ENCODE measurements at regions not wholly inside any gene's neighbourhood (a gene's known extent, or its start where the extent isn't known, plus 50 kb on each side); places are given as distances from the start of the nearest gene placed in this dataset.

DNA sequence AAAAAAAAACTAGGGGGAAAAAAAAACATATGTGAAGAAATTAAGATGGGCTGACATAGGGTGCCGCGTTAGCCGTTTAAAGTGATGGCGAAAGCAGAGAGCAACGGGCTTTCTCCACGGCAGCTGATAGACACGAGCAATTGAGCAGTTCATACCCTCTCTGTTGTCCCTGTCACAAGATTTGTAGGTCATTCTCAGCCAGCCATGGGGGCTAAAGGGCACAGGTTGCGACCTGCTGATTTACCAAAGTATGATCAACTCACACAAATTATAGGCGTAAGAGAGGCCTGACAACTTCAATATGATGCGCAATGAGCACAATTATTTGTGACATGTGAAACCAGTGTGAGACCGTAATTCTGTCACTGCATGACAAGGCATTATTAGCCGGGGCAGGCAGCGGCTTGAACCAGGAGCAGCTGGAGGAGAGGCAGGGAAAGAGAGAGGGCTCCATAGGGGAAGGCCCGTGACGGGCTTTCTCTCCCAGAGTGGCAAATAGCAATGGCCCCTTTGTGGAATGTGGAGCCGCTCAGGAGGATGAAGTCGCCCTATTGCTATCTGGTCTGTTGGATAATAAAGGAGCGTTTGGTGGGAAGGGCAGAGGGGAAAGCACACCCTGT, 195.1 kb upstream of the HABP2 start:
- no peaks in the 10 kb centered on the region for H3K36me3 ChIP-seq (ENCODE audit: insufficient read depth, low read length)
- no peak overlapping the region for H3K27ac ChIP-seq (ENCODE audit: low read length)
- H2AFZ ChIP-seq (ENCODE audit: low read depth, low read length): no peak overlapping the region
- no peak overlapping the region for H3K9ac ChIP-seq (ENCODE audit: low read depth, low read length)
- no peaks in the 10 kb centered on the region; the same call in 1 of the 2 replicates for H4K20me1 ChIP-seq (ENCODE audit: insufficient read depth, low read length)
- no peaks in the 10 kb centered on the region for H3K79me2 ChIP-seq (ENCODE audit: insufficient read depth, low read length)
- H3K4me2 ChIP-seq (ENCODE audit: insufficient read depth, low read length): no peak overlapping the region
- TF ChIP-seq EZH2 (IDR thresholded peaks at IDR 0.05; ENCODE audit: borderline replicate concordance, low read depth, low read length, severe bottlenecking): no peak
- TF ChIP-seq, protein P1, sequence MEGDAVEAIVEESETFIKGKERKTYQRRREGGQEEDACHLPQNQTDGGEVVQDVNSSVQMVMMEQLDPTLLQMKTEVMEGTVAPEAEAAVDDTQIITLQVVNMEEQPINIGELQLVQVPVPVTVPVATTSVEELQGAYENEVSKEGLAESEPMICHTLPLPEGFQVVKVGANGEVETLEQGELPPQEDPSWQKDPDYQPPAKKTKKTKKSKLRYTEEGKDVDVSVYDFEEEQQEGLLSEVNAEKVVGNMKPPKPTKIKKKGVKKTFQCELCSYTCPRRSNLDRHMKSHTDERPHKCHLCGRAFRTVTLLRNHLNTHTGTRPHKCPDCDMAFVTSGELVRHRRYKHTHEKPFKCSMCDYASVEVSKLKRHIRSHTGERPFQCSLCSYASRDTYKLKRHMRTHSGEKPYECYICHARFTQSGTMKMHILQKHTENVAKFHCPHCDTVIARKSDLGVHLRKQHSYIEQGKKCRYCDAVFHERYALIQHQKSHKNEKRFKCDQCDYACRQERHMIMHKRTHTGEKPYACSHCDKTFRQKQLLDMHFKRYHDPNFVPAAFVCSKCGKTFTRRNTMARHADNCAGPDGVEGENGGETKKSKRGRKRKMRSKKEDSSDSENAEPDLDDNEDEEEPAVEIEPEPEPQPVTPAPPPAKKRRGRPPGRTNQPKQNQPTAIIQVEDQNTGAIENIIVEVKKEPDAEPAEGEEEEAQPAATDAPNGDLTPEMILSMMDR (IDR thresholded peaks at IDR 0.05; ENCODE audit: borderline replicate concordance, extremely low read depth, low read length, poor library complexity, severe bottlenecking): no peak
- no peaks in the 10 kb centered on the region for H3K4me1 ChIP-seq (ENCODE audit: insufficient read depth, low read length)
- ATAC-seq (ENCODE audit: insufficient read depth, low read depth) (no peak), DNase-seq (no peak)
- H3K4me3 ChIP-seq (ENCODE audit: low read depth in 1 of 2, low read length in 2 of 2): no peak overlapping the region
- H3K27me3 ChIP-seq (ENCODE audit: insufficient read depth, low read length, poor library complexity): peaks cover 5% of the 10 kb centered on the region
- H3K9me3 ChIP-seq (ENCODE audit: insufficient read depth, low read length, severe bottlenecking): no peaks in the 10 kb centered on the region

DNA sequence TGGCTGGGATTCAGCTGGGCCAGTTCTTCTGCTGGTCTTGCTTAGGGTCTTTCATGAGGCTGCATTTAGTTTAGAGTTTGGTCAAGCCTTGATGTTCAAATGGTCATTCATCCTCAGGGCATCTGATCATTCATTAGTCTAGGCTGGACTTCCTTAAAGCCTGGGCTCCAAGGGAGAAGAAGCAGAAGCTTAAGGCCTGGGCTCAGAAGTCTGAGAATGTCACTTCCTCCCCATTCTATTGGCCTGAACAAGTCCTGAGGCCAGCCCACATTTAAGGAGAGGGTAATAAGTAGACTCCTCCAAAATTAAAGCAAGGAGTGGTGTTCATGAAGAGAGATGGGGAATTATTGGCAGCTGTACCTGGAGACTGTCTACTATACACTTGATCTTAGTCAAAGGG, 193.2 kb upstream of the HABP2 start:
- TF ChIP-seq, protein P1 (IDR thresholded peaks at IDR 0.05; ENCODE audit: borderline replicate concordance, extremely low read depth, low read length, poor library complexity, severe bottlenecking): no peak
- no peak for TF ChIP-seq EZH2 (IDR thresholded peaks at IDR 0.05; ENCODE audit: borderline replicate concordance, low read depth, low read length, severe bottlenecking)
- Histone ChIP-seq H3K4me2 (ENCODE audit: insufficient read depth, low read length) (no peak overlapping the region), H3K4me3 (ENCODE audit: low read depth in 1 of 2, low read length in 2 of 2) (no peak overlapping the region), H4K20me1 (ENCODE audit: insufficient read depth, low read length) (no peaks in the 10 kb centered on the region; the same call in 1 of the 2 replicates), H3K27me3 (ENCODE audit: insufficient read depth, low read length, poor library complexity) (peaks cover 5% of the 10 kb centered on the region), H3K79me2 (ENCODE audit: insufficient read depth, low read length) (no peaks in the 10 kb centered on the region), H3K9ac (ENCODE audit: low read depth, low read length) (no peak overlapping the region), H3K9me3 (ENCODE audit: insufficient read depth, low read length, severe bottlenecking) (no peaks in the 10 kb centered on the region), H3K27ac (ENCODE audit: low read length) (no peak overlapping the region), H3K4me1 (ENCODE audit: insufficient read depth, low read length) (no peaks in the 10 kb centered on the region), H2AFZ (ENCODE audit: low read depth, low read length) (no peak overlapping the region), H3K36me3 (ENCODE audit: insufficient read depth, low read length) (no peaks in the 10 kb centered on the region)
- no peak for DNase-seq
- no peak for ATAC-seq (ENCODE audit: insufficient read depth, low read depth)

DNA sequence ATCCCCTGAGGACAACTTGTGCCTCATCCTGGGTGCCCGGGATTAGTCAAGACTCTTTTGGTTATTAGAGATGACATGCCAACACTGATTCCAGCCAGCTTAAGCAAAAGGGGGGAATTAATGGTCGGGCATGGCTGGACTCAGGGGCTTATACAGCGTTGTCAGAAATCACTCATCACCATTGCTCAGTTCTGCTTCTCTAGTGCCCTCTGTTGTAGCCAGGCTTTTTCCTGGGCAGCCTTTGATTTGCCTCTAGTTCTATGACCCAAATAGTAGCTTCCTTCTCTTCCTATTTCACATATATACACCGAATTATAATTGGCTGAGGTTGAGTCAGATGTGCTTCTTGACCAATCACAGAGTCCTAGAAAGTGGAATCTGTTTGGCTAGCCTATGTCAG, 192.0 kb upstream of the HABP2 start:
- H3K9ac ChIP-seq (ENCODE audit: low read depth, low read length): no peak overlapping the region
- no peaks in the 10 kb centered on the region for H3K36me3 ChIP-seq (ENCODE audit: insufficient read depth, low read length)
- DNase-seq (no peak), ATAC-seq (ENCODE audit: insufficient read depth, low read depth) (no peak)
- no peaks in the 10 kb centered on the region for H3K4me1 ChIP-seq (ENCODE audit: insufficient read depth, low read length)
- no peaks in the 10 kb centered on the region for H3K79me2 ChIP-seq (ENCODE audit: insufficient read depth, low read length)
- TF ChIP-seq, protein P1 (IDR thresholded peaks at IDR 0.05; ENCODE audit: borderline replicate concordance, extremely low read depth, low read length, poor library complexity, severe bottlenecking): no peak
- TF ChIP-seq EZH2 (IDR thresholded peaks at IDR 0.05; ENCODE audit: borderline replicate concordance, low read depth, low read length, severe bottlenecking): no peak
- H2AFZ ChIP-seq (ENCODE audit: low read depth, low read length): no peak overlapping the region
- no peaks in the 10 kb centered on the region; the same call in 1 of the 2 replicates for H4K20me1 ChIP-seq (ENCODE audit: insufficient read depth, low read length)
- H3K4me2 ChIP-seq (ENCODE audit: insufficient read depth, low read length): no peak overlapping the region
- no peaks in the 10 kb centered on the region for H3K9me3 ChIP-seq (ENCODE audit: insufficient read depth, low read length, severe bottlenecking)
- peaks cover 5% of the 10 kb centered on the region for H3K27me3 ChIP-seq (ENCODE audit: insufficient read depth, low read length, poor library complexity)
- no peak overlapping the region for H3K4me3 ChIP-seq (ENCODE audit: low read depth in 1 of 2, low read length in 2 of 2)
- H3K27ac ChIP-seq (ENCODE audit: low read length): no peak overlapping the region
